ENCODE measurements at regions not wholly inside any gene's neighbourhood (a gene's known extent, or its start where the extent isn't known, plus 50 kb on each side); places are given as distances from the start of the nearest gene placed in this dataset.

DNA sequence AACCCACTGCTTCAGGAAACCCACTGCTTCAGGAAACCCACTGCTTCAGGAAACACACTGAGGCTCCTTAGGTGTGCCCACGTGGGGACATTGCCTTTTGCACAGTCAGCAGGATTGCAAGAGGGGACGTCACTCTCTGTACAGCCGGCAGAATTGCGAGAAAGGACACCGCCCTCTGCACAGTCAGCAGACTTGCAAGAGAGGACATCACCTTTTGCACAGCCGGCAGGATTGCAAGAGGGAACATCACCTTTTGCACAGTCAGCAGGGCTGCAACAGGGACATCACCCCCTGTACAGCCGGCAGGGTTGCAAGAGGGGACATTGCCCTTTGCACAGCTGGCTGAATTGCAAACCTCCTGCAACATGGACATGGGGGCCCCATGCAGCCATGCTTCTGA is 407.6 kb downstream of the GLRX3 start:
- Mint-ChIP-seq H3K36me3 (ENCODE audit: insufficient read depth in 1 of 3, low read depth in 3 of 3) (no peaks in the 10 kb centered on the region), H3K4me1 (peaks cover 11 to 14% of the 10 kb centered on the region in 2 experiments), H3K27ac (no peak overlapping the region), H3K4me3 (no peak overlapping the region), H3K27me3 (ENCODE audit: low read depth) (peaks cover 10% of the 10 kb centered on the region), H3K9me3 (no peaks in the 10 kb centered on the region)
- Histone ChIP-seq H2BK15ac (ENCODE audit: low read depth, low read length) (no peak overlapping the region), H3K4me2 (ENCODE audit: insufficient read depth, insufficient read length, low read length) (no peak overlapping the region), H3K27me3 (ENCODE audit: insufficient read depth, low read length) (no peaks in the 10 kb centered on the region), H3K14ac (ENCODE audit: insufficient read depth, low read length) (no peak overlapping the region), H3K79me2 (ENCODE audit: insufficient read depth, low read length) (no peaks in the 10 kb centered on the region), H3K9me3 (ENCODE audit: control insufficient read depth, low read depth, low read length) (no peaks in the 10 kb centered on the region), H3K18ac (ENCODE audit: insufficient read length, low read depth, low read length) (no peak overlapping the region), H4K8ac (replicated peaks; ENCODE audit: insufficient read length, low read depth, low read length) (no peak overlapping the region), H3K79me1 (ENCODE audit: insufficient read depth, low read depth, low read length, poor library complexity, severe bottlenecking) (no peaks in the 10 kb centered on the region), H3K27ac (ENCODE audit: insufficient read length, low read depth, low read length) (no peak overlapping the region), H2BK5ac (ENCODE audit: insufficient read length, low read length) (no peak overlapping the region), H2BK20ac (ENCODE audit: low read depth, low read length, poor library complexity, severe bottlenecking) (no peak overlapping the region), H3T11ph (ENCODE audit: low read length) (no peak overlapping the region), H3K4ac (ENCODE audit: low read depth, low read length) (no peak overlapping the region), H4K20me1 (ENCODE audit: control insufficient read depth, insufficient read depth, insufficient read length) (no peaks in the 10 kb centered on the region), H3K23ac (ENCODE audit: insufficient read length, low read depth, low read length) (no peak overlapping the region), H2BK120ac (ENCODE audit: low read depth, low read length, poor library complexity, severe bottlenecking) (no peak overlapping the region), H3K23me2 (ENCODE audit: insufficient read length, low read depth, low read length, poor library complexity, severe bottlenecking) (no peaks in the 10 kb centered on the region), H3K56ac (ENCODE audit: insufficient read length, low read depth, low read length) (no peak overlapping the region), H3K9ac (ENCODE audit: extremely low read depth, insufficient read length, low read length) (no peak overlapping the region), H2AFZ (ENCODE audit: low read length) (no peak overlapping the region), H3K4me1 (ENCODE audit: insufficient read depth, low read length) (no peaks in the 10 kb centered on the region; the same call in 1 of the 2 replicates), H4K5ac (ENCODE audit: insufficient read length, low read depth, low read length) (no peak overlapping the region), H2AK5ac (ENCODE audit: insufficient read length, low read length) (no peak overlapping the region), H2BK12ac (ENCODE audit: insufficient read length, low read depth, low read length) (no peak overlapping the region), H4K91ac (ENCODE audit: insufficient read length, low read depth, low read length) (no peak overlapping the region)
- no peak for DNase-seq
- no CpG with 5 or more reads among the region's 7 CpGs for WGBS (ENCODE audit: extremely low coverage, insufficient read length, low lambda C conversion rate)
- TF ChIP-seq, protein P1, sequence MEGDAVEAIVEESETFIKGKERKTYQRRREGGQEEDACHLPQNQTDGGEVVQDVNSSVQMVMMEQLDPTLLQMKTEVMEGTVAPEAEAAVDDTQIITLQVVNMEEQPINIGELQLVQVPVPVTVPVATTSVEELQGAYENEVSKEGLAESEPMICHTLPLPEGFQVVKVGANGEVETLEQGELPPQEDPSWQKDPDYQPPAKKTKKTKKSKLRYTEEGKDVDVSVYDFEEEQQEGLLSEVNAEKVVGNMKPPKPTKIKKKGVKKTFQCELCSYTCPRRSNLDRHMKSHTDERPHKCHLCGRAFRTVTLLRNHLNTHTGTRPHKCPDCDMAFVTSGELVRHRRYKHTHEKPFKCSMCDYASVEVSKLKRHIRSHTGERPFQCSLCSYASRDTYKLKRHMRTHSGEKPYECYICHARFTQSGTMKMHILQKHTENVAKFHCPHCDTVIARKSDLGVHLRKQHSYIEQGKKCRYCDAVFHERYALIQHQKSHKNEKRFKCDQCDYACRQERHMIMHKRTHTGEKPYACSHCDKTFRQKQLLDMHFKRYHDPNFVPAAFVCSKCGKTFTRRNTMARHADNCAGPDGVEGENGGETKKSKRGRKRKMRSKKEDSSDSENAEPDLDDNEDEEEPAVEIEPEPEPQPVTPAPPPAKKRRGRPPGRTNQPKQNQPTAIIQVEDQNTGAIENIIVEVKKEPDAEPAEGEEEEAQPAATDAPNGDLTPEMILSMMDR (conservative IDR thresholded peaks at IDR 0.05), result no peak

Data from H9 (cell line).